ENCODE measurements at regions not wholly inside any gene's neighbourhood (a gene's known extent, or its start where the extent isn't known, plus 50 kb on each side); places are given as distances from the start of the nearest gene placed in this dataset.

DNA sequence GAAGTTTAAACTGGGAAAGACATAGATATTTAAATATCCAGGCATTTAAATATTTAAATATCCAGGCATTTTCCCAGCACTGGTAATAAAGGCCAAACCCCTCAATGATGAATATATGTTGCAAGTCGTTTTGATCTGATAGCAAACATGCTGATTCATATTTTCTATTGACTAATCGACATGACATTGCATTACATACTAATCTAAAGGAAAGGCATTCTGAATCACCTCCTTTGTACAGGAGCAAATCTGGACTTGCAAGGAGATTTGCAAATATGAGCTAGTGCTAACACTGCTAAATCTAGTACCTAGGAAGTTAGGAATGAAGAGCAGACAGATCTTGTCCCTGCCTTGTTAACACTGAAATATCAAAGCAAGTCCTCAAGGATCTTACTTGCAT, 207.3 kb downstream of the SLC7A11 start:
- no peak overlapping the region for H3K4me3 ChIP-seq (ENCODE audit: low read depth, low read length)
- no peak for TF ChIP-seq CTCF (IDR thresholded peaks at IDR 0.05; ENCODE audit: insufficient read depth, low read depth, low read length)
- DNase-seq (ENCODE audit: low read depth): peak; percentile 38

- no peak for TF ChIP-seq CTCF (IDR thresholded peaks at IDR 0.05; ENCODE audit: insufficient read depth, low read depth, low read length)
- H3K4me3 ChIP-seq (ENCODE audit: low read depth, low read length): no peak overlapping the region
- no peak for DNase-seq (ENCODE audit: low read depth)
These were observed 209.9 kb downstream of the SLC7A11 start for GRCh38 chr4:138032222-138032621.

- TF ChIP-seq CTCF (IDR thresholded peaks at IDR 0.05; ENCODE audit: insufficient read depth, low read depth, low read length): no peak
- H3K4me3 ChIP-seq (ENCODE audit: low read depth, low read length): no peak overlapping the region
- DNase-seq (ENCODE audit: low read depth): no peak
These were observed 211.8 kb downstream of the SLC7A11 start for GRCh38 chr4:138030375-138030774.

DNA sequence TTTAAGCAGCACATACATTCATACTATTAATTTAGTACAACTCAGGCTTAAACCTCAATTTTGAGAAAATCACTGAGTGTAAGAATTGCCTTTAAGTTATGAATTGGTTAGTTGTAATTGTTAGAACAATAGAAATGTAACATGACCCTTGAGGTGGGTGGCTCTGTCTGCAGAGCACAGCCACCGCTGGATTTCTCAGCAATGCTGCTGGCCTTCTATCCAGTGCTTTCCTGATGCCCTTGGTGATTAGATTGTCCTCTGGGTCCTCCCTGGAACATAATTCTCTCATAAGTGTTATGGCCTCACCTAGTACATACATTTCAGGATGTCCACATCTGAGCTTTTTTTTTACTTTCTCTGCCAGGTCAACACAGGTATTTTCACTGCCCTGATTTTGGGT, 213.2 kb downstream of the SLC7A11 start:
- no peak for TF ChIP-seq CTCF (IDR thresholded peaks at IDR 0.05; ENCODE audit: insufficient read depth, low read depth, low read length)
- no peak for DNase-seq (ENCODE audit: low read depth)
- H3K4me3 ChIP-seq (ENCODE audit: low read depth, low read length): no peak overlapping the region

DNA sequence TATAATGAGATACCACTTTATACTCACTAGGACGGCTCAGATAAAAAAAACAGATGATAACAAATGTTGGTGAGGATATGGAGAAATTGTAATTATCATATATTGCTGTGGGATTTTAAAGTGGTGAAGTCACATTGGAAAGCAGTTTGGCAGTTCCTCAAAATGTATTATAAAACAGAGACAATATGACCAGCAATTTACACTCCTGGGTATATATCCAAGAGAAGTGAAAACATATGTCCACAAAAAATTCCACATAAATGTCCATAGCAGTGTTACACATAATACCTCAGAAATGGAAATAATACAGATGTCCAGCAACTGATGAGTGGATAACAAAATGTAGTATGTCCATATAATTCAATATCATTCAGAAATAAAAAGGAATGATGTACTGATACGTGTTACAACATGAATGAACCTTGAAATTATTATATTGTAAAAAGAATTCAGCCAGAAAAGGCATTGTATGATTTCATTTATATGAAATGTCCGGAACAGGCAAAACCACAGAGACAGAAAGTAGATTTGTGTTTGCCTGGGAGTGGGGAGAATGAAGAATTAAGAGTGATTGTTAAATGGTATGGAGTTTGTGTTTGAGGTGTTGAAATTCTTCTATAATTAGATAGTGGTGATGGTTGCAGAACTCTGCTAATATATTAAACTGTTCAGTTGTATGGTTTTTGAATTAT, 220.9 kb downstream of the SLC7A11 start:
- H3K4me3 ChIP-seq (ENCODE audit: low read depth, low read length): no peak overlapping the region
- DNase-seq (ENCODE audit: low read depth): no peak
- no peak for TF ChIP-seq CTCF (IDR thresholded peaks at IDR 0.05; ENCODE audit: insufficient read depth, low read depth, low read length)

DNA sequence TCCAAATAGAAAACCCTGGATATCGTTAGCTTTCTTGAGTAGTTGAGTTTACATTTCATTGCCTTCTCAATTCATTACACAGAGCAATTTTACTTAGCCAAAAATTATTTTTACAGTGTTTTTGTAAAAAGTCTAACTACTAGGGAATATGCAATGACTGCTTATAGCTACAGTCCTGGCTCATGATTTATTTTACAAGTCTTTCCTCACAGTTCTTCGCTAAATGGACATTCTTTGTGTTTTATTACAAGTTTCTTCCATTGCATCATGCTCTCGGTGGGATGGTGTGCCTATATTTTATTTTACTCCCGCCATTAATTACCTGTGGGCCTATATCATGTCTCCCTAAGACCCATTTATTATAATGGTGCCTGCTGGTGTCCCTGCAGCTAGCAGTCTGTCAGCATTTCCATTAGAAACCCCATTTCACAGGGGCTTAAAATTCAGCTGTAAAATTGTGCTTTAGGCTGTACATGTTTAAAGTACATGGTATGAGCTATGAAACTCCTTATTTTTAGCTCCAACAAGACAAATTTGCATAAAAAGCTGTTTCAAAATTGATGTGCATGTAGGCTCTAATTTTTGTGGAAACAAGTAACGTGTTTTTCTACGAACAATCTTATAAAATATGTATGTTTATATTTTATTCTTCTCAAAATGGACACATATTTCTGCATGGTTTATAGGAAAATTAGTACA, 227.4 kb downstream of the SLC7A11 start:
- H3K4me3 ChIP-seq (ENCODE audit: low read depth, low read length): no peak overlapping the region
- DNase-seq (ENCODE audit: low read depth): no peak
- no peak for TF ChIP-seq CTCF (IDR thresholded peaks at IDR 0.05; ENCODE audit: insufficient read depth, low read depth, low read length)

Measured in fibroblast of villous mesenchyme (primary cell).